ENCODE measurements at regions not wholly inside any gene's neighbourhood (a gene's known extent, or its start where the extent isn't known, plus 50 kb on each side); places are given as distances from the start of the nearest gene placed in this dataset.

- DNase-seq, result peak; percentile 81
Measured at GRCh38 chr10:121104476-121105111, 253.4 kb downstream of the WDR11 start.

GRCh38 chr10:121106611-121107010 is 255.4 kb downstream of the WDR11 start:
- no peak for DNase-seq

- no peak for DNase-seq
Measured at GRCh38 chr10:121108051-121108450, 256.9 kb downstream of the WDR11 start.

GRCh38 chr10:121110369-121110768 is 259.2 kb downstream of the WDR11 start:
- no peak for DNase-seq

GRCh38 chr10:121112136-121112535 is 261.0 kb downstream of the WDR11 start:
- no peak for DNase-seq

- DNase-seq, result peak; percentile 39
Measured at GRCh38 chr10:121112579-121113384, 261.6 kb downstream of the WDR11 start.

- DNase-seq, result no peak
Measured at GRCh38 chr10:121113385-121113696, 262.2 kb downstream of the WDR11 start.

GRCh38 chr10:121113911-121114310 is 262.7 kb downstream of the WDR11 start:
- no peak for DNase-seq

GRCh38 chr10:121115154-121115553 is 264.0 kb downstream of the WDR11 start:
- no peak for DNase-seq

- DNase-seq, result no peak
Measured at GRCh38 chr10:121121462-121121861, 270.3 kb downstream of the WDR11 start.

GRCh38 chr10:121127151-121127906 is 276.2 kb downstream of the WDR11 start:
- DNase-seq, result no peak

- no peak for DNase-seq
Measured at GRCh38 chr10:121128164-121128563, 277.0 kb downstream of the WDR11 start.

GRCh38 chr10:121129266-121129665 is 278.1 kb downstream of the WDR11 start:
- no peak for DNase-seq

- DNase-seq, result no peak
Measured at GRCh38 chr10:121130382-121130781, 279.2 kb downstream of the WDR11 start.

- no peak for DNase-seq
Measured at GRCh38 chr10:121131014-121131413, 279.9 kb downstream of the WDR11 start.

GRCh38 chr10:121131426-121132265 is 280.5 kb downstream of the WDR11 start:
- DNase-seq, result no peak

GRCh38 chr10:121132273-121132672 is 281.1 kb downstream of the WDR11 start:
- DNase-seq, result no peak

- no peak for DNase-seq
Measured at GRCh38 chr10:121133901-121134300, 282.7 kb downstream of the WDR11 start.

GRCh38 chr10:121134711-121135110 is 283.5 kb downstream of the WDR11 start:
- no peak for DNase-seq

- no peak for DNase-seq
Measured at GRCh38 chr10:121135512-121135911, 284.4 kb downstream of the WDR11 start.

GRCh38 chr10:121137533-121137932 is 286.4 kb downstream of the WDR11 start:
- DNase-seq, result no peak

GRCh38 chr10:121138112-121138860 is 287.1 kb downstream of the WDR11 start:
- DNase-seq, result no peak

Data from NCI-H345 (cell line).